ENCODE measurements at regions not wholly inside any gene's neighbourhood (a gene's known extent, or its start where the extent isn't known, plus 50 kb on each side); places are given as distances from the start of the nearest gene placed in this dataset.

DNA sequence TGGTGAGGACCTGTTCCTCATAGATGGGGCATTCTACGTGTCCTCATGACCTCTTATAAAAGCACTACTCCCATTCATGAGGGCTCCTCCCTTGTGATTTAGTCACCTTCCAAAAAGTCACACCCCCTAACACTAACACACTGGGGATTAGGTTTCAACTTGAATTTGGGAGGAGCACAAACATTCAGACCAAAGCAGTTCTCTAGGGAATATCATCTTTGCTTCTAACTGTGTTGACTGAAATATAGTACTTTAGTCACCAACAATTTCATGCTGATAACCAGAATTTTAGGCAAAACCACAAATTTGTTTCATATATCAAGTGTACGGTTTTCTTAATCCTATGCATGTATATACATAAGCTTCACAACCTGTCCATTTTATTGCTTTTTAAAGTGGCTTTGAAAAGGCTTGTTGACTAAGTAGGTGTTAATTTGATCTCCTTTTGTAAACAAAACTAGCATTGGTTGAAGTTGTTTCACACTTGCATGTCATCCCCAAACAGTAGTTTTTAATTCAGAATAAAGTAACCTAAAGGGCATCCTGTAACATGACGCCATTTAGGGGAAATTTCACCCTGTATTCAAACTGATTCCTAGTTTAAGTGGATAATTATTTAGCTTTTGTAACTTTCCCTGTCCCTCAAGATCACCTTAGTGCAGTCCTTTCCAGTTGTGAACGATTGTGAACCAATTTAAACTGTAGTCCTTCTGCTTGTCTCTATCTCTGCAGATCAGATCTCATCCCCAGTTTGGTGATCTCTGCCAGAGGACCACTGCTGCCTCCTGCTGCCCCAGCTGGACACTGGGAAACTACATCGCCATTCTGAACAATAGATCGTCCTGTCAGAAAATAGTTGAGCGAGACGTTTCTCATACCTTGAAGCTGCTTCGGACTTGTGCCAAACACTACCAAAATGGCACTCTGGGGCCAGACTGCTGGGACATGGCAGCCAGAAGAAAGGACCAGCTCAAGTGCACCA lies 141.1 kb downstream of the TLR5 start:
- FAIRE-seq: no peak
- CTCF ChIA-PET (ENCODE audit: partially characterized antibody): interaction anchor here (0.8 to 4.2 kb wide), 11 partner anchors 11 to 682 kb away, joined by 3 to 20 read pairs (median 3); no protein-coding TSS in a partner anchor
- TF ChIP-seq, protein P1, sequence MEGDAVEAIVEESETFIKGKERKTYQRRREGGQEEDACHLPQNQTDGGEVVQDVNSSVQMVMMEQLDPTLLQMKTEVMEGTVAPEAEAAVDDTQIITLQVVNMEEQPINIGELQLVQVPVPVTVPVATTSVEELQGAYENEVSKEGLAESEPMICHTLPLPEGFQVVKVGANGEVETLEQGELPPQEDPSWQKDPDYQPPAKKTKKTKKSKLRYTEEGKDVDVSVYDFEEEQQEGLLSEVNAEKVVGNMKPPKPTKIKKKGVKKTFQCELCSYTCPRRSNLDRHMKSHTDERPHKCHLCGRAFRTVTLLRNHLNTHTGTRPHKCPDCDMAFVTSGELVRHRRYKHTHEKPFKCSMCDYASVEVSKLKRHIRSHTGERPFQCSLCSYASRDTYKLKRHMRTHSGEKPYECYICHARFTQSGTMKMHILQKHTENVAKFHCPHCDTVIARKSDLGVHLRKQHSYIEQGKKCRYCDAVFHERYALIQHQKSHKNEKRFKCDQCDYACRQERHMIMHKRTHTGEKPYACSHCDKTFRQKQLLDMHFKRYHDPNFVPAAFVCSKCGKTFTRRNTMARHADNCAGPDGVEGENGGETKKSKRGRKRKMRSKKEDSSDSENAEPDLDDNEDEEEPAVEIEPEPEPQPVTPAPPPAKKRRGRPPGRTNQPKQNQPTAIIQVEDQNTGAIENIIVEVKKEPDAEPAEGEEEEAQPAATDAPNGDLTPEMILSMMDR (IDR thresholded peaks at IDR 0.05; ENCODE audit: control extremely low read depth in 1 of 3, insufficient read depth in 1 of 3, low read depth in 1 of 3, low read length in 3 of 3): peak; percentile 49 to 65 (median 51)
- peak; percentile 74 to 80 for TF ChIP-seq RAD21 (IDR thresholded peaks at IDR 0.05 in 1 of 2, conservative IDR thresholded peaks at IDR 0.05 in 1 of 2; ENCODE audit: low read depth in 2 of 2, low read length in 2 of 2)

More for the DNA sequence above, 141.1 kb downstream of the TLR5 start:
- Histone ChIP-seq H3K4me2 (ENCODE audit: insufficient read depth in 1 of 2, low read depth in 2 of 2, low read length in 2 of 2) (no peak overlapping the region), H2AFZ (ENCODE audit: low read length) (no peak overlapping the region), H3K23ac (ENCODE audit: insufficient read length) (no peak overlapping the region), H3K4me3 (ENCODE audit: extremely low read depth in 1 of 4, insufficient read depth in 2 of 4, low read depth in 3 of 4, low read length in 4 of 4) (no peak overlapping the region), H3K9me3 (ENCODE audit: insufficient read depth in 2 of 2, low read depth in 1 of 2, low read length in 1 of 2) (no peaks in the 10 kb centered on the region), H3K27me3 (replicated peaks in 1 of 4; ENCODE audit: control insufficient read depth in 3 of 4, extremely low read depth in 1 of 4, insufficient read depth in 3 of 4, low read length in 3 of 4) (no peaks in the 10 kb centered on the region; a peak in 1 of 7 replicates), H4K5ac (ENCODE audit: insufficient read length, low read depth, low read length) (no peak overlapping the region), H2BK120ac (replicated peaks; ENCODE audit: low read depth, low read length) (no peak overlapping the region), H2BK15ac (ENCODE audit: low read length) (no peak overlapping the region), H3K23me2 (ENCODE audit: low read depth, low read length) (no peaks in the 10 kb centered on the region), H3K18ac (ENCODE audit: extremely low read depth, low read length) (no peak overlapping the region), H4K20me1 (replicated peaks in 1 of 2; ENCODE audit: control insufficient read depth in 1 of 2, insufficient read depth in 2 of 2, low read length in 2 of 2) (no peaks in the 10 kb centered on the region), H3K79me1 (ENCODE audit: low read depth, low read length) (no peaks in the 10 kb centered on the region), H3K14ac (ENCODE audit: insufficient read length) (no peak overlapping the region), H3K36me3 (ENCODE audit: control insufficient read depth in 2 of 4, insufficient read depth in 4 of 4, low read length in 3 of 4) (peaks cover 0 to 5% (median 0%) of the 10 kb centered on the region in 4 experiments; a peak in 2 of 8 replicates), H3K79me2 (ENCODE audit: control insufficient read depth in 1 of 2, insufficient read depth in 2 of 2, low read length in 2 of 2) (no peaks in the 10 kb centered on the region), H4K8ac (ENCODE audit: extremely low read depth, insufficient read depth, low read length) (no peak overlapping the region), H2AK5ac (ENCODE audit: low read depth, low read length) (no peak overlapping the region), H4K91ac (replicated peaks; ENCODE audit: insufficient read length, low read length) (no peak overlapping the region), H3K56ac (replicated peaks; ENCODE audit: insufficient read length, low read depth, low read length) (no peak overlapping the region), H3K4me1 (replicated peaks in 1 of 4; ENCODE audit: control insufficient read depth in 3 of 4, insufficient read depth in 4 of 4, low read length in 3 of 4) (peaks cover 0 to 2% (median under 1%) of the 10 kb centered on the region in 4 experiments; a peak in 3 of 7 replicates), H2BK5ac (ENCODE audit: low read depth, low read length) (no peak overlapping the region), H3K27ac (ENCODE audit: low read depth, low read length) (no peak overlapping the region), H2BK12ac (ENCODE audit: low read depth, low read length) (no peak overlapping the region), H3K9ac (replicated peaks in 1 of 4; ENCODE audit: extremely low read depth in 1 of 4, low read depth in 3 of 4, low read length in 3 of 4) (no peak overlapping the region), H2BK20ac (ENCODE audit: low read length) (no peak overlapping the region), H3K4ac (replicated peaks; ENCODE audit: insufficient read length, low read depth, low read length) (no peak overlapping the region)
- POLR2A ChIA-PET (ENCODE audit: partially characterized antibody): interaction anchor here (0.6 to 1.7 kb wide), 5 partner anchors 8 to 74 kb away, joined by 3 to 6 read pairs (median 4); no protein-coding TSS in a partner anchor
- DNase-seq (ENCODE audit: low read depth in 1 of 2, low spot score in 2 of 2): no peak
- WGBS, 2 experiments (ENCODE audit: extremely low coverage in 1 of 2, insufficient coverage in 1 of 2, insufficient read length in 1 of 2, insufficient replicate concordance in 2 of 2, low coverage in 1 of 2, low lambda C conversion rate in 2 of 2, missing lambda C conversion rate in 1 of 2): 84% methylated on average over 9 of the region's 9 CpGs; no CpG with 5 or more reads in 1 of the 2 experiments
